OCI-LY1 (cell line): ENCODE measurements at regions not wholly inside any gene's neighbourhood (a gene's known extent, or its start where the extent isn't known, plus 50 kb on each side); places are given as distances from the start of the nearest gene placed in this dataset.

Experiments used
- H2AFZ ChIP-seq: fragments of 200-600 bp; sonication (generic), shearing (Covaris generic); 2 replicates; pipeline ENCODE4 v1.6.0; 2014; ENCODE audit warnings: antibody characterized with exemption, mild to moderate bottlenecking, low read length
- H3F3A ChIP-seq: fragments of 200-600 bp; sonication (generic), shearing (Covaris generic); 2 replicates; pipeline ENCODE4 v1.6.0; 2014; ENCODE audit warnings: mild to moderate bottlenecking, antibody characterized with exemption, low read length, moderate library complexity; ENCODE audit not compliant: insufficient read depth
- H3K27ac ChIP-seq: fragments of 200-600 bp; sonication (generic); 2 replicates; pipeline ENCODE4 v1.5.1; 2014; ENCODE audit warnings: low read length, mixed run types, mild to moderate bottlenecking, low read depth; ENCODE audit not compliant: poor library complexity, severe bottlenecking
- H3K27me3 ChIP-seq: fragments of 200-600 bp; sonication (generic); 2 replicates; pipeline ENCODE4 v1.6.0; 2014; ENCODE audit warnings: antibody characterized with exemption, mild to moderate bottlenecking, low read length, moderate library complexity; ENCODE audit not compliant: insufficient read depth
- H3K36me3 ChIP-seq: fragments of 200-600 bp; sonication (generic); 2 replicates; pipeline ENCODE4 v1.6.1; 2014; ENCODE audit warnings: mild to moderate bottlenecking, antibody characterized with exemption, low read length, moderate library complexity, mixed read lengths; ENCODE audit not compliant: insufficient read depth
- H3K4me1 ChIP-seq: fragments of 200-600 bp; sonication (generic); 2 replicates; pipeline ENCODE4 v1.5.1; 2014; ENCODE audit warnings: mild to moderate bottlenecking, low read length, moderate library complexity; ENCODE audit not compliant: insufficient read depth, severe bottlenecking
- H3K4me2 ChIP-seq: fragments of 200-600 bp; sonication (generic), shearing (Covaris generic); 2 replicates; pipeline ENCODE4 v1.6.1; 2014; ENCODE audit warnings: low read length
- H3K4me3 ChIP-seq: fragments of 200-600 bp; sonication (generic); 2 replicates; pipeline ENCODE4 v1.5.1; 2014; ENCODE audit warnings: low read length, low read depth, mild to moderate bottlenecking, mixed read lengths; ENCODE audit not compliant: poor library complexity, severe bottlenecking
- H3K79me2 ChIP-seq: fragments of 200-600 bp; shearing (Covaris generic); 2 replicates; pipeline ENCODE4 v1.6.1; 2016; ENCODE audit warnings: mixed run types, low read length, mixed read lengths; ENCODE audit not compliant: insufficient read depth
- H3K9ac ChIP-seq: fragments of 200-600 bp; sonication (generic), shearing (Covaris generic); 2 replicates; pipeline ENCODE4 v1.6.1; 2014; ENCODE audit warnings: mild to moderate bottlenecking, low read length, mixed read lengths
- H3K9me2 ChIP-seq: fragments of 200-600 bp; sonication (generic), shearing (Covaris generic); 2 replicates; pipeline ENCODE4 v1.6.1; 2014; ENCODE audit warnings: low read depth, mild to moderate bottlenecking, low read length, mixed read lengths
- H3K9me3 ChIP-seq: fragments of 200-600 bp; shearing (Covaris generic); 2 replicates; pipeline ENCODE4 v1.6.1; 2014; ENCODE audit warnings: low read length, mixed read lengths
- H4K20me1 ChIP-seq: fragments of 200-600 bp; sonication (generic), shearing (Covaris generic); 2 replicates; pipeline ENCODE4 v1.6.0; 2016; ENCODE audit warnings: mild to moderate bottlenecking, low read length; ENCODE audit not compliant: insufficient read depth
- CTCF ChIP-seq: fragments of 200-600 bp; sonication (generic), shearing (Covaris generic); IDR thresholded peaks from 2 replicates; pipeline ENCODE4 v1.5.1; 2017; ENCODE audit warnings: mild to moderate bottlenecking, antibody characterized with exemption, low read length, moderate library complexity, mixed read lengths
- EZH2 ChIP-seq: fragments of 200-600 bp; sonication (generic), shearing (Covaris generic); IDR thresholded peaks from 2 replicates; pipeline ENCODE4 v1.8.0; 2017; ENCODE audit warnings: borderline replicate concordance, mixed run types, mild to moderate bottlenecking, antibody characterized with exemption, low read length, moderate library complexity, mixed read lengths

GRCh38 chr20:10940941-10941340, 267.1 kb upstream of the JAG1 start:
- H3F3A ChIP-seq: no peaks in the 10 kb centered on the region
- no peak overlapping the region for H2AFZ ChIP-seq
- no peaks in the 10 kb centered on the region for H3K27me3 ChIP-seq
- no peaks in the 10 kb centered on the region for H3K4me1 ChIP-seq
- H4K20me1 ChIP-seq: no peaks in the 10 kb centered on the region
- H3K4me2 ChIP-seq: no peak overlapping the region
- H3K36me3 ChIP-seq: no peaks in the 10 kb centered on the region
- no peaks in the 10 kb centered on the region for H3K79me2 ChIP-seq
- H3K9ac ChIP-seq: no peak overlapping the region
- no peak overlapping the region for H3K4me3 ChIP-seq
- TF ChIP-seq EZH2 (no peak), CTCF (no peak)
- H3K9me2 ChIP-seq: no peaks in the 10 kb centered on the region
- H3K9me3 ChIP-seq: no peaks in the 10 kb centered on the region
- H3K27ac ChIP-seq: no peak overlapping the region

GRCh38 chr20:10943686-10944265, 270.0 kb upstream of the JAG1 start:
- H3K79me2 ChIP-seq: no peaks in the 10 kb centered on the region
- no peak overlapping the region for H3K27ac ChIP-seq
- H3K9me2 ChIP-seq: no peaks in the 10 kb centered on the region
- no peaks in the 10 kb centered on the region for H3K4me1 ChIP-seq
- H3K4me3 ChIP-seq: no peak overlapping the region
- TF ChIP-seq CTCF: no peak
- no peak for TF ChIP-seq EZH2
- H3K9ac ChIP-seq: no peak overlapping the region
- H3F3A ChIP-seq: no peaks in the 10 kb centered on the region
- no peak overlapping the region for H3K4me2 ChIP-seq
- H2AFZ ChIP-seq: no peak overlapping the region
- H3K27me3 ChIP-seq: no peaks in the 10 kb centered on the region
- no peaks in the 10 kb centered on the region for H3K9me3 ChIP-seq
- H3K36me3 ChIP-seq: no peaks in the 10 kb centered on the region
- H4K20me1 ChIP-seq: no peaks in the 10 kb centered on the region

DNA sequence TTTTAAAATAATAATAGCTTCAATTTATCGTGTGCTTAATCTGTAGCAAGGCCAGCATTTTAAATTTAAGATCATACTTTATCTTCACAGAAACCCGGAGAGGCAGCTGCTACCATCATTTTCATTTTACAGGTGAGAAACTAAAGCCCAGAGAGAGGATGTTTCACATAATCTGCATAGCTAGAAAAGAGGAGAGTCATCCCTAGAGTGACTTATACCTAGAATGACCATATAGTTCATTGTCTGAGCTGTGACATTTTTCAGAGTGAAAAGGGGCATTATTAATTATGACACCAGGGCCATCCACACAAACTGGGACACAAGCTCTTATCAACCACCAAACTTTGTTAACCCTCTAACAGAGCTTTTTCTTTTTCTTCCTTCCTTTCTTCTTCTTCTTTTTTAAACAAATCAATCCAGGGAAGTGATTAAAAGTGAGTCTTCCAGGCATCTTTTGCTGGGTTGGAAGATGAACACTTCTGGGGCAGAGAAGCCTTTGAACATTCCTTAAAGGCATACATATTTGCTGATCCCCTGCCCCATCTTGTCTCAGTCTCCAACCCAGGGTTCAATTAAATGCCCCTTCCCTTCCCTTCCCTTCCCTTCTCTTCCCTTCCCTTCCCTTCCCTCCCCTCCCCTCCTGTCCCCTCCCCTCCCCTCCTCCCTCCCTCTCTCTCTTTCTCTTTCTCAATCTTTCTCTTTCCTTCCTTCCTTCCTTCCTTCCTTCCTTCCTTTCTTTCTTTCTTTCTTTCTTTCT, 272.5 kb upstream of the JAG1 start:
- no peak overlapping the region for H3K4me3 ChIP-seq
- TF ChIP-seq EZH2 (no peak), CTCF (no peak)
- H3K27me3 ChIP-seq: no peaks in the 10 kb centered on the region
- no peak overlapping the region for H3K9ac ChIP-seq
- H3F3A ChIP-seq: no peaks in the 10 kb centered on the region
- H3K4me2 ChIP-seq: no peak overlapping the region
- no peaks in the 10 kb centered on the region for H3K9me2 ChIP-seq
- H3K36me3 ChIP-seq: no peaks in the 10 kb centered on the region
- no peaks in the 10 kb centered on the region for H4K20me1 ChIP-seq
- H3K79me2 ChIP-seq: no peaks in the 10 kb centered on the region
- H3K4me1 ChIP-seq: no peaks in the 10 kb centered on the region
- H2AFZ ChIP-seq: no peak overlapping the region
- no peak overlapping the region for H3K27ac ChIP-seq
- H3K9me3 ChIP-seq: no peaks in the 10 kb centered on the region
